ENCODE measurements at regions not wholly inside any gene's neighbourhood (a gene's known extent, or its start where the extent isn't known, plus 50 kb on each side); places are given as distances from the start of the nearest gene placed in this dataset.

DNA sequence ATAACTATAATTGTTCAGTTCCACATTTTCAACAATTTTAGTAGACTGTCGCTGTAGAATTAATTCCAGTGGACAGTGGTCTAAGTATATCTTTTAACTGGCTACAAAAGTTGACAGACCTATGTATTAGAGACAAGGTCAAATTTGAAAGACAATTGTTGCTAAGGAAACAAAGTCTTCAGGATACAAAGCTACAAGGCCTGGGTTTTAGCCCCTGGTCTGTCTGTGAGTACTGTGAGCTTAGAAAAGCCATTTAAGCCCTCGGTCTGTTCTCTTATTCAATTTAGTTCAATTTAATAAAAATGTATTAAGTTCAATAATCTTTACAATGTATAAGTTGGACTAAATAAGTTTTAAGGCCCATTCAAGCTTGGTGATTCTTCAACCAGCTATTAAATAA lies 352.5 kb downstream of the HDGFL1 start:
- H3K4me3 ChIP-seq: no peak overlapping the region

DNA sequence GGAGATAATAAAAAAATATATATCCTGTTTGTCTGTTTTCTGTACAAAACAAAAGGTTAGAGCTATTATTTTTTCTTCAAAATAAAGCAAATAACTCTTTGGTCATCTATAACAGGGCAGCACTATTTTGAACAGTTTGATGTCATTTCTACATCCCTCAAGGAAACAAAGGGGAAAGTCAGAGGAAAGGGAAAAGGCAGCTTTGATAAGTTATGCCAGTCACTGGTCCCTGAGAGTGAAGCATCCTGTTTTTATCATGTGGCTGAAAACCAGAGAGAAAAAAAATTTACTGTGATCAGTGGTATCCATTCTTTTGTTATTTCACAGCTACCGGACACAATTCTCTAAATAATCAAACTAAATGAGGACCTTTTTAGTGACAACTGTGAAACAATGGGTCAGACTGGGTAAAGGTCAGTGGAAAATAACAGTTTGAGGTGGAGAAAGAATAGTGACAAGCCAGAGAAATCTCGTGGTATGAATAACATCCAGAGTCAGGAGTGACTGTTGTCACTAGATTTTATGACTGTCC lies 356.0 kb downstream of the HDGFL1 start:
- Histone ChIP-seq H3K27ac (no peak overlapping the region), H3K4me3 (no peak overlapping the region), H3K4me1 (no peaks in the 10 kb centered on the region), H3K9me3 (replicated peaks) (no peaks in the 10 kb centered on the region), H3K36me3 (no peaks in the 10 kb centered on the region), H3K27me3 (no peaks in the 10 kb centered on the region)
- DNase-seq: no peak

More for the DNA sequence above, 352.5 kb downstream of the HDGFL1 start:
- no peak for DNase-seq
- Histone ChIP-seq H3K36me3 (no peaks in the 10 kb centered on the region), H3K9me3 (replicated peaks) (no peaks in the 10 kb centered on the region), H3K27ac (no peak overlapping the region), H3K27me3 (no peaks in the 10 kb centered on the region), H3K4me1 (no peaks in the 10 kb centered on the region)

DNA sequence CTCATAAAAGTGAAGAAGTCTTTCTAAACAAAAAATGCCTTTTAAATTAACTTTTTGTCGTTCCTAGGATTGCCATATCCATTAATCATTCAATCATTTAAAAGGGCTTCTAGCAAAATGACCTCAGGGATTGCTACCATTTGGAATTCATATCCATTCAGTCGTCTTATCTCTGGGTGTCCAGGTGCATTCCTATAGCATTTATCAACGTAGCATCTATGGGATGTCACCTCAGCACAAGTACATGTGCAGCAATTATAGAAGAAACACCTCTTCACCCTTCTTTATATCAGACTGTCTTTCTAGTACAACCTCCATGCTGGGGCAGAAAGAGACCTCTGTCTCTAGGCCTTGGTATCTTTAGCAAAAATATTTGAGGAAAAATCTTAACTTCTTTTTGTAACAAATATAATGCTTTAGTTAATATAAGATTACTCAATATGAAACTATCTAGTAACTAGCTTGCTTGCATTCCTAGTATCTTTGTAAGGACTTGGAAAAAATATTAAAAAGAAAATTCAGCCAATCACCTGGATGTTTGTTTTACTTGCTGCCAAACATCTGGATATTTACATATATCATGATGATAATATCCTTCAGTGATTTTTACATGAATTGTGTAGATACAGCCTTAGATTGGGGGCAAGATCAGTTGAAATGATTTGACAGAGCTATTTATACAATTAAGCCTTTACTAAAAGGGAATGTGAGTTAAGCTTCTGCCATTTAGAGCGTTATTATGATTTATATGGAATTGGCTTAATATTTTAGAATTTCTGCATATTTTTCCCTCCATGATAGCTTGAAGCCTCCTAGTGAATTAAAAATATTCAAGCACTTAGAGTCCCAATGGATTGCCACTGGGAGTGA lies 356.8 kb downstream of the HDGFL1 start:
- Histone ChIP-seq H3K27me3 (no peaks in the 10 kb centered on the region), H3K9me3 (replicated peaks) (no peaks in the 10 kb centered on the region), H3K4me1 (no peaks in the 10 kb centered on the region), H3K4me3 (no peak overlapping the region), H3K36me3 (no peaks in the 10 kb centered on the region), H3K27ac (no peak overlapping the region)
- no peak for DNase-seq

DNA sequence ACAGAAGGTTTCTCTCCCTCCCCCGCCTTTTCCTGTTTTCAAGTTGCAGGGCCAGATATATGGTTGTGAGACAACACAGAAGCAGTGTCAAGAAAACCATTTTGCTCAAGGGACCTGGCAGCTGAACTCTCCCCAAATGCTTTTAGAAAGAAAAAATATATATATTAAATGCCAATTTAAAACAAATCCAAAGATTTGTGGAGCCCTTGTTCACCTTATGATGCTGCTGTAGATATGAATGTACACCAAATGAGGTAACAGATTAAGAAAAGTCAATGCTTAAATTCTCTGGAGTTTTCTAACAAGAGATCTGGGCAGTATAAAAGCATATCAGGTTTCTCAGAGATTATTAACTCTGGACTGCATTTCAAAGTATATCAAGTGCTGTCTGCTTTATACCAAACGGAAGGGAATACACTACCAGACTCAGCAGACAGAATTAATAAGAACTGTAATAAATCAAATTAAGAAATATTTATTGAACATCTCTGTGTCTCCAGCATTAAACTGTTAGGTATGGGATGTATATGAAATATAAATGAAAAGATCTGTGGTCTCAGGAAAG lies 357.5 kb downstream of the HDGFL1 start:
- Histone ChIP-seq H3K4me3 (no peak overlapping the region), H3K27ac (no peak overlapping the region), H3K9me3 (replicated peaks) (no peaks in the 10 kb centered on the region), H3K27me3 (no peaks in the 10 kb centered on the region), H3K4me1 (no peaks in the 10 kb centered on the region), H3K36me3 (no peaks in the 10 kb centered on the region)
- DNase-seq: peak in 1 of 2 experiments; percentile 5

DNA sequence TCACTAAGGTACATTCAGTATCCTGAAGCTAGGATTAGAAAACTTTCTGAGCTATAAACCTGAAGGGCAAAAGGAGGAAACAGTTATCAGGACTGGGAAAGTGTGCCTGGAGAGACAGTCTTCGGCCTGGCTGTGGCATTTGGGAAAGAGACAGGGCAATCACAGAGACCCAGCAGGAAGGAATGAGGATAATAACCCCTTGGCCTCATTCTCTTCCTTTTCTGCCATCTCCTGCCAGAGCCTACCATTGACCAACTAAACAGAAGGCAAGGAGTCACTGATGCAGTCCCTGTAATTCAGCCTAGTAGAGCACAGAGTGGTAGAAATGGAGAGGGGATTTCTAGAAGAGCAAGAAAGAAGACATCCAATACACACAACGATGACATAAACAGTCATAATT lies 359.4 kb downstream of the HDGFL1 start:
- no peak overlapping the region for H3K27ac ChIP-seq
- no peaks in the 10 kb centered on the region for H3K36me3 ChIP-seq
- no peaks in the 10 kb centered on the region for H3K4me1 ChIP-seq
- no peak for DNase-seq
- no peaks in the 10 kb centered on the region for H3K9me3 ChIP-seq (replicated peaks)
- no peaks in the 10 kb centered on the region for H3K27me3 ChIP-seq
- H3K4me3 ChIP-seq: no peak overlapping the region

DNA sequence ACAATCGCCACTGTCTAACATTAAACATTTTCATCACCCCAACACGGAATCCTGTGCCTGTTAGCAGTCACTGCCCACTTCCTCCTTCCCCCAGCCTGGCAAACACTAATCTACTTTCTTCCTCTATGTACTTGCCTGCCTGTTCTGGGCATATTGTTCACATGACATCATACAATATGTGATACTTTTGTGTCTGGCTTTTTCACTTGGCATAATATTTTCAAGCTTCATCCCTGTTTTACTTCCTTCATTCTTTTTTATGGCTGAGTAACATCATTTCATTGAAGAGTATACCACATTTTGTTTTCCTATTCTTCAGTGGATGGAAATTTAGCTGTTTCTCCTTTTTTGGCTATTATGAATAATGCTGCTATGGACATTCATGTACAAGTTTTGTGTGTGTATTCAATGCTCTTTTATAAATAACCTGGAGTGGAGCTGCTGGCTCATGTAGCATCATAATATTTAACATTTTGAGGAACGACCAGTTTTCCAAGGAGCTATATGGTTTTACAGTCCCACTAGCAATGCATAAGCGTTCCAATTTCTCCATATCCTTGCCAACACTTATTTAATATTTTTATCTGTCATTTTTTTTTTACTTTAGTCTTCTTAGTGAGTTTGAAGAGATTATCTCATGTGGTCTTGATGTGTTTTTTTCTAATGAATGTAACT lies 360.1 kb downstream of the HDGFL1 start:
- DNase-seq: no peak
- H3K9me3 ChIP-seq (replicated peaks): no peaks in the 10 kb centered on the region

DNA sequence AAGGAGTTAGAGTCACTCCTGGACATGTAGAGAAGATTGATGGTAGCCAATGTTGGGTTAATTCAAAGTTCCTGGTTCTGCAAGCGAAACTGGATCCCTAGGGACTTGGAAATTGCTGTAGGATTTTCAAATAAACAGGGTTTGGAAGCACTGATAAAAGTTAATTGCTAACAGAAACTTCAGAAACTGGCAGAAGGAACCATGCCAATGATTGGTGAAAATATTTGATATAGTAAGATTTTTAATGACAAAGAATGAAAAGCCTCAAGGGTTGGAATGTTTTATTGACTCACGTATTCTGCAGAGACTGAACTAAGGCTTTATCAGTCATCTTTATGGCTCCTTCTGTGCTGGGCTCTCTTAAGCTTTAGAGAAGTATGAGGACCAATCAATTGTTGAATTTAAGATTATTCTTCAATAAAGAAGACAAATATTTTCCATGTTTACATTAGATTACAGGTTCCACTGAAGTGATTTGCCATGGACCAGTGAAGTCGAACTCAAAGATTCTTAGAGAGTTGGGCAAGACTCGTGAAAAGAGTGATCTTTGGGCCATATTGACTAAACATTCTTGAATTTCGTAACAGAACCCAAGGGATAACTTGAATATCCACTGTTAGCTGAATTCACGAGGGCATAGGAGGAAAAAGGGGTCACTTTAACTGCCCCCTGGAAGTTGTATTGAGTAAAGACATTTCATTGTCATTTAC lies 371.4 kb downstream of the HDGFL1 start:
- DNase-seq: no peak

More for the DNA sequence above, 360.1 kb downstream of the HDGFL1 start:
- Histone ChIP-seq H3K4me1 (no peaks in the 10 kb centered on the region), H3K27me3 (no peaks in the 10 kb centered on the region), H3K4me3 (no peak overlapping the region), H3K27ac (no peak overlapping the region), H3K36me3 (no peaks in the 10 kb centered on the region)

DNA sequence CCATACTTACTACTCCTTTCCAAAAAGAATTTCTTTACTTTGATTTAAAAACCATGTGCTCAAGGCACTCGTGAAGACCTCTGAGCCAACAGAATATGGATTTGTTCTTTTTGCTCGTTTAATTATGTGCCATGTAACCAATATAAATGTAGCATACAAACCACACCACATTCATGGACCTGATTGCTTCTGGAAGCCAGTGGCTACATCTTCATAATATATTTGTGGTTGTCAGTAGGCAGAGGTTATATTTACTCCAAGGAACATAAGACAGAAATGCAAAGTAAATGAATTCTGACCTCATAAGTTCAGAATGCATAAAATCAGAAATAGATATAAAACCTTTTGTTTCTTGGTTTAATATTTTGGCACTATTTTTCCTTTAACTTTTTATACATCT lies 373.0 kb downstream of the HDGFL1 start:
- no peak overlapping the region for H3K4me3 ChIP-seq
- no peaks in the 10 kb centered on the region for H3K9me3 ChIP-seq (replicated peaks)
- no peaks in the 10 kb centered on the region for H3K27me3 ChIP-seq

More for the DNA sequence above, 371.4 kb downstream of the HDGFL1 start:
- Histone ChIP-seq H3K36me3 (no peaks in the 10 kb centered on the region), H3K4me1 (no peaks in the 10 kb centered on the region), H3K4me3 (no peak overlapping the region), H3K27ac (no peak overlapping the region), H3K27me3 (no peaks in the 10 kb centered on the region), H3K9me3 (replicated peaks) (no peaks in the 10 kb centered on the region)

DNA sequence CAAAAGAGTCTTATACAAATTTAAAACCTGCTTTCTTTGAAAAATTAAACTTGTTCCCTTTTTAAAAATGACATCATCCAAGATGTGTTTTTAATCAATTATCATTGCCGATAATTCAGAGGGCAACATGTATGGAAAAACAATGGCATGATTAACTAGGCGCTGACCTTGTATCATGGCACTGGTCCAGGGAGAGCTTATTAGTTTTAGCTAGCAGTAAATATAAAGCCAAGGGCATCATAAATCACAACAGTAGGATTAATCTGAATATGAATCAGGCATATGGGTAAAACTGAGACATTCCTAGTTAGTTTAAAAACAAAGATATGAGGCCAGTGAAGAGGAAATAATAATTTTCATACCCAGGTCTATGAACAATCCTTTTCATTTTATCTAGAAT lies 374.0 kb downstream of the HDGFL1 start:
- Histone ChIP-seq H3K27ac (no peak overlapping the region), H3K36me3 (no peaks in the 10 kb centered on the region), H3K4me1 (no peaks in the 10 kb centered on the region), H3K27me3 (no peaks in the 10 kb centered on the region), H3K9me3 (replicated peaks) (no peaks in the 10 kb centered on the region), H3K4me3 (no peak overlapping the region)
- no peak for DNase-seq

More for the DNA sequence above, 373.0 kb downstream of the HDGFL1 start:
- no peaks in the 10 kb centered on the region for H3K4me1 ChIP-seq
- no peak overlapping the region for H3K27ac ChIP-seq
- DNase-seq: no peak
- no peaks in the 10 kb centered on the region for H3K36me3 ChIP-seq

DNA sequence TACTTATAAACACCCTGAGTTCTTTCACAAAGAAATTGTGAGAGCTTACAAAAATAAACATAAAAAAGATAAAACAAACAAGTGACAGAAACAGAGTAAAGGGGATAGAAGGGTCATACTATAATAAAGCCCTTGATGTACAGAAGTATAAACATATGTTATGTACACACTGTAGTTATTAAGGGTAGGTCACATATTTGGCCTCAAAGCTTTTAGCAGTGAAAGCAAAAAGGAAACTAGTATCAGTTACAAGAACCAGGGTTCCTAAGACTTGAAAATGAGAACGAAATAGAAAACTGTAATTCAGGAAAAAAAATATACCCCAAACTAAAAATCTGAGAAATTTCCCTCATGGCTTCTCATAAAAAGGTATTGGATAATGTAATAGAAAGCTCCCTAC lies 380.6 kb downstream of the HDGFL1 start:
- no peaks in the 10 kb centered on the region for H3K9me3 ChIP-seq (replicated peaks)
- H3K27me3 ChIP-seq: no peaks in the 10 kb centered on the region
- H3K4me3 ChIP-seq: no peak overlapping the region
- no peak overlapping the region for H3K27ac ChIP-seq
- DNase-seq: peak in 1 of 2 experiments; percentile 5
- H3K4me1 ChIP-seq: no peaks in the 10 kb centered on the region
- H3K36me3 ChIP-seq: no peaks in the 10 kb centered on the region

DNA sequence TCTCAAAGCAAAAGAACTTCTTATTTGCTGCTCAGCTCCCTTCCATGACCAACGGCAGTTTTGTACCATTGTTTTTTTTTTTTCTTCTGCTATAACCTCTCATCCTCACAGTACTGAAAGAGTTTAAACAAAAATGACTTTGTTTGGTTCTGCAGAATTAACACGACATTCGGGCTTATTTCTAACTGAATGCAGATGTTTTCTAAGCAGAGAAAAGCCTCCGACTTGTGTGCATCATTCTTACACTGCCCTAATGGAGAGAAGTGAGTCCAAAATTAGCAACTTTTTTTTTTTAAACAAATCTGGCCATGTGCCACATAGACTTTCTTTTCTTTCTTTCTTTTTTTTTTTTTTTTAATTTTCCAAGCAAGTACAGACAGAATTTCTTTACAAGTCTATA lies 382.7 kb downstream of the HDGFL1 start:
- Histone ChIP-seq H3K4me1 (no peaks in the 10 kb centered on the region), H3K27me3 (no peaks in the 10 kb centered on the region), H3K27ac (no peak overlapping the region), H3K4me3 (no peak overlapping the region), H3K9me3 (replicated peaks) (no peaks in the 10 kb centered on the region), H3K36me3 (no peaks in the 10 kb centered on the region)
- DNase-seq: no peak

DNA sequence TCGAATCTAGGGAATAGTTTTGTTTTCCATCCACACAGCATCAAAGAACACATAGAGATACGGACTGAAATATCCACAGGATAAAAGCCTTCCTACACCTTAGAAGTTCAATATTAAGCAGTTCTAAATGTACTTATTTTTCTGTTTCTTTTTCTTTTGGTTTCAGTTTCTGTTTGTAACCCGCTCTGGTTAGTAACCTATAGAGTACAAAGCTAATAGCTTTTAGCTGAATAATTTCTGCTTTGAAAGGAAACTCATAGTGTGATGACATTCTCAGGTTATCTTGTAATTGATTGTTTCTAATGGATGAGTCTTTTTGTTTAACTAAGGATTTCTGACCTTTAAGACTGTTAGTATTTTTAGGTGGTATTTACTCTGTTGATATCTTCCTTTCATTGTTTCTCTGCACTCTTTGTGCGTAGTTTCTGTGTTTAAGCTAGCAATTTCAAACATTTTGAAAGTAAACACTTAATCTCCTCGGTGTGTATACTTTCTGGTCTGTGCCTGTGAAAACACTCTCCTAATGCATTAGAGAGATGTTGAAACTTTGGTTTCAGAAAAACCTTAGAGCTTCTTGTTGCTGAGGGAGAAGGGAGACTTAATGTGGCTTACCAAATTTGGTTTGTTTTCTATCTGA lies 385.5 kb downstream of the HDGFL1 start:
- no peaks in the 10 kb centered on the region for H3K36me3 ChIP-seq
- H3K27ac ChIP-seq: no peak overlapping the region
- H3K27me3 ChIP-seq: no peaks in the 10 kb centered on the region
- no peaks in the 10 kb centered on the region for H3K4me1 ChIP-seq
- no peaks in the 10 kb centered on the region for H3K9me3 ChIP-seq (replicated peaks)
- no peak overlapping the region for H3K4me3 ChIP-seq
- no peak for DNase-seq

DNA sequence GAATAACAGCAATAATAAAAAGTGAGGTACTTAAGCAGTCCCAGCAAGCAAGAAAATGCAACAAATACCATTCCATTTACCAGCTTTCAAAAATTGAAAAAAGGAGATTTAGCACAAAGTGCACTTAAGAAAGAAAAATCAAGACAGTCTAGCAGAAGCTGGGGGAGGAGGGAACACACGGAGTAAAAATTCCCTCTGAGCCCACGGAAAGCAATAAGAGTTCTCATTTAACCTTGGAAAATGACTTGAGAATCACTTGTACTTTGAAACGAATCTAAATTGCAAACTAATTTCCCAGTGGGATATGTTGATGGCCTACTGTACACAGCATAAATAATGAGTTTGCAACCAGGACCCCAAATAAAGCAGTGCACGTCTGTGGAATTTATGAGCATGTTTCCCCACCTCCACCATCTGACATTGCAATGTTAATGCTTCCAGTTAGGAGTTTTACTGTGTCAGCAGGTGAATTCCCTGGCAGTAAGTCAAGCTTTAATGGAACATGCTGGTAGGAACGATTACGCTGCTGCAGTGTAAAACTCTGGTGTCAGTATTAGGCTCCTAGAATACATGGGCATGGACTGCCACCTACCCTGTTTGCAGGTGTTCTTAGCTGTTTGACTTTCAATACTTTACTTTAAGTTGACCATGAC lies 386.8 kb downstream of the HDGFL1 start:
- Histone ChIP-seq H3K4me1 (no peaks in the 10 kb centered on the region), H3K27ac (no peak overlapping the region), H3K36me3 (no peaks in the 10 kb centered on the region), H3K27me3 (no peaks in the 10 kb centered on the region), H3K9me3 (replicated peaks) (no peaks in the 10 kb centered on the region), H3K4me3 (no peak overlapping the region)
- no peak for DNase-seq

DNA sequence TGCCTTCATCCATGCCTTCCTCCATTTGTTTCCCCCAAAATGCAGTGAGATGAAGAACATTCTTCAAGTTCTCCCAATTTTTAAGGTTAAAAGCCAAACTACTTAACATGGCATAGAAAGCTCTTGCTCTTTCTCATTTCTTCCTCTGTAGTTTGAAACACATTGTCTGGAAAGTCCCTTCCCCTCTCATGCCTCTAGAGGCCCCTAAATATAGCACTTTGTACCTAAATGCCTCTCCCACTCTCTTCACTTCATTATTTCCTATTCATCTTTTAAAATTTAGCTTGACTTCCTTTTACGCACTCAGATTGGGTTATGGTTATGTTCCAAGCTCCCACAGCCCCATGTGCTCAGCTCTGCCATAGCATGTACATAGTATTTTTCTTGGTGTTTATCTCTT lies 389.3 kb downstream of the HDGFL1 start:
- no peaks in the 10 kb centered on the region for H3K36me3 ChIP-seq
- no peaks in the 10 kb centered on the region for H3K27me3 ChIP-seq
- DNase-seq: no peak
- H3K27ac ChIP-seq: no peak overlapping the region
- H3K4me1 ChIP-seq: no peaks in the 10 kb centered on the region
- no peak overlapping the region for H3K4me3 ChIP-seq
- H3K9me3 ChIP-seq (replicated peaks): no peaks in the 10 kb centered on the region
